ENCODE measurements at regions not wholly inside any gene's neighbourhood (a gene's known extent, or its start where the extent isn't known, plus 50 kb on each side); places are given as distances from the start of the nearest gene placed in this dataset.
"Not testable (repeated sequence)": the region's sequence is repeated elsewhere in the genome, so short reads cannot be mapped to it uniquely, and the experiment has no call there.

DNA sequence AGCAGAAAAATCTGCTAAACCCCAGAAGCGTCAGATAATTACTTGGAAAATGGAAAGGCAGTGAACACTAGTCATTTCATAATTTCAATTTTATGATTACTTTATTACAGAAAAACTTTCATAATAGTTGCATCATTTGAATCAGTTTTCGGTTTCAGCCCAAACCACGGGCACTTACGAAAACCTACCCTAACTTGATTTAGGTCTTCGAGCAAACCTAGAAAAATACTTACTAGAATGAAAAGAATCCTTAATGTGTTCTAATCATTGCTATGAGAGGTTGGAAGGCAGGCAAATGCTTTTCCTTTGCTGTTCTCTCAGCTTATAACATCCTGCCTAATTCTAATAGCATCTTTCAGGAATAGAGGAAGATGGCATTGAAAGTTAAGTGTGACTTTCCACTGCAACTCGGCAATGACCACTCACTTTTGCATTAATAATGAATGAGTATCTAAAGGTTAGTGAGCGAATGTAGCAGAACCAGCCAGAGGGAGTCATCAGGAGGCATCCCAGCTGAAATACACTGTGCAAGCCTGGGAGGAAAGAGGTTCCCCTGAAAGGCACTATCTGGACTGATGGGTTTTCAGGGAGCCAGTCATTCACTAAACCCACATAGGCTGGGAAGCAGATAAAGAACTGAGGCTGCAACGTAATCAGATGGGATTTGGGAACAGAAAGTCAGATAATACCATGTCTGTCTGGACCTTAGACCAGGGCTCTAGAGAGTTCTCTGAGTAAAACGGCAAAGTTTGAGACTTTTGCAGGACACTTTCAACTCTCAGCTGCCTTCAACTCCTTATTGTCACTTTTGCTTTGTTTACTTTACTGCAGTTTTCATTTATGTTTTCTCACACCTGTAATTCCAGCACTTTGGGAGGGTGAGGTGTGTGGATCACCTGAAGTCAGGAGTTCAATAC lies 520.8 kb downstream of the RNF144A start:
- no peak overlapping the region for H3K4me3 ChIP-seq (ENCODE audit: low read depth, low read length)

DNA sequence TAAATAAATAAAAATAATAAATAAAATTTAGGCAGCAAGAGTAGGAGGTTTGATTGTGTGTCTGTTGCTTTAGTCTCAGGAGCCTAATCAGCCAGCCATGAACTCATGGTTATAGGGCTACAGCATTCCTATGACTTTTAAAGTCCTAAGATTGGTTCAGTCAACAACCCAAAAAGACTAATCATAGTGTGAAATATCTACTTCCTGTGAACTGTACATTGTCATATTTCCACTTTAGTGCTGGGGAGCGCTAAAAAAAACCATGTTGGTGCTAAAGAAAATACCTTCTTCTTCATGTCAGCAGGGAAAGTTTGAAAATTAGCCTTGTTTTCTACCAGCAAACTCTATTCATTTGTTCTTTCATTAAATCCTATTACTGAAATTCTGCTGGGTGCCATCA lies 521.6 kb downstream of the RNF144A start:
- no peak overlapping the region for H3K4me3 ChIP-seq (ENCODE audit: low read depth, low read length)
- DNase-seq (ENCODE audit: low read depth), result no peak

More for the DNA sequence above, 520.8 kb downstream of the RNF144A start:
- DNase-seq (ENCODE audit: low read depth), result no peak

DNA sequence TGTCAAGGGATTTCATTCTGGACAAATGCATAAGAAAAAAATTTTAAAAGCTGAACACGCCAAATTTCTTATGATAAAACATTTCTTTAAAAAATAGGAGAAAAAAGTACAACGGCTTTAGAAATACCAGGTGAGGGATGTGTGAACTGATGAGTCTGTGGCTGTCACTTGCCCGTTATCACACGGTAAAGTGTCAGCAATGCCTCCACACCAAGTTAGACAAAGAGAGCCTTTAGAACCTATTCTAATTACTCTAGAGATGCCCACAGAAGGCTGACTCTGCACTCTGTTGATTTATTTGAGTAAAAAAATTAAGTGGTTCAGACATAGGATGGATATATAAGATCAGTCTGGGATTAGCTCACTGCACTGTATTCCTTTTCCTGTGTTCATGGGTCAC lies 523.8 kb downstream of the RNF144A start:
- DNase-seq (ENCODE audit: low read depth), result no peak
- H3K4me3 ChIP-seq (ENCODE audit: low read depth, low read length), result no peak overlapping the region

DNA sequence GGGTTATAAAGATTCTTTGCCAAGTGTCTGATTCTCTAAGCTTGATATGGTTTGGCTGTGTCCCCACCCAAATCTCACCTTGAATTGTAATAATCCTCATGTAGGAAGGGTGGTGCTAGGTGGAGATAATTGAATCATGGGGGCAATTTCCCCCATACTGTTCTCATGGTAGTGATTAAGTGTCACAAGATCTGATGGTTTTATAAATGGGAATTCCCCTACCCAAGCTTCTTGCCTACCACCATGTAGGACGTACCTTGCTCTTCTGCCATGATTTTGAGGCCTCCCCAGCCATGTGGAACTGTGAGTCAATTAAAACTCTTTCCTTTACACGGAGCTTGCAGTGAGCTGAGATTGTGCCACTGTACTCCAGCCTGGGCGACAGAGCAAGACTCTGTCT lies 524.6 kb downstream of the RNF144A start:
- not testable (repeated sequence) for DNase-seq (ENCODE audit: low read depth); H3K4me3 ChIP-seq (ENCODE audit: low read depth, low read length)

DNA sequence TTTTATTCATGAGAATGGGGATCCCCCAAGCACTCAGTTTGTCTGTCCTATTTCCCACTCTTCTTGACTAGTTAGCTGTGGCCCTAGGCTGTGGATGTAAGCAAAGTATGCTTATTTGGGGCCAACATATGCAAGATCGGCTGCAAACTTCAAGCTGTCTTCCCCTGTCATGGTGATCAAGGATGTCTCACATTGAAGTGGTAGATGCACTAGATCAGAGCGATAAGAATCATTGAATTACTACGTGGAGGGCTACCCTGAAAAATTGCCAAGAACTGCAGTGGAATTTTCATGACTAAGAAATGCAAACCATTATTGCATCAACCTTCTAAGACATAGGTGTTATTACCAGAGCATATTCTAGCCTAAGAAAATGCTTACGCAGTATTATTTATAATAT lies 527.4 kb downstream of the RNF144A start:
- DNase-seq (ENCODE audit: low read depth), result no peak
- no peak overlapping the region for H3K4me3 ChIP-seq (ENCODE audit: low read depth, low read length)

DNA sequence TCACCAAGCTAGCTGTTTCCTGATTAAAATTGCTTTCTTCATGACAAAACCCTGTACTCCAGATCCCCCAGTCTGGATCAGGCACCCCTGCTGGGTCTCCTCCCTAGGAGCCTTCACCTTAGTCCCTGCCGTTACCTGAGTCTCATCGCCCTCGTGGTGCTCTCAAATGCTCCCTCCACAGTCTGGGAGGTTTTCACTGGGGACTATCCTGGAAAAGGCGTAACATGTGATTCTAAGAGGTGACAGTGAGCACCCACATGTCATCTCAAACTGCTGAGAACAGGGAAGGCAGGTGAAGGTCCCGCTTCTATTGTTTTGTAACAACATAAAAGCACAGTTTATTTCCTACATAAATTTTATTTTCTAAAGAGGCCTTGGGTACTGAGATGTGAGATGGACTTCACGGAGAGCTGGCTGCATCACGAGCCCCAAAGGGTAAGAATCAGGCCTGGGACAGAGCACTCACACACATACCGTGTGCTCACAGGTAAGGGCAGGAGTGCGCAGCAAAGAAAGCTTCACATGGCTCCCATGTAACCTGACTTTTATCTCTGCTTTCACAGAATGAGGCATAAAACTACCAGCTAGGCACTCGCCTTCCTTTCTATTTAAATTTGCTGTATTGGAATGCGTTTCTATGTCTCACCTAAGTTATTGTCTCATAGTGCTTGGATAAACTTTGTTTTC lies 531.5 kb downstream of the RNF144A start:
- no peak overlapping the region for H3K4me3 ChIP-seq (ENCODE audit: low read depth, low read length)
- DNase-seq (ENCODE audit: low read depth), result no peak

DNA sequence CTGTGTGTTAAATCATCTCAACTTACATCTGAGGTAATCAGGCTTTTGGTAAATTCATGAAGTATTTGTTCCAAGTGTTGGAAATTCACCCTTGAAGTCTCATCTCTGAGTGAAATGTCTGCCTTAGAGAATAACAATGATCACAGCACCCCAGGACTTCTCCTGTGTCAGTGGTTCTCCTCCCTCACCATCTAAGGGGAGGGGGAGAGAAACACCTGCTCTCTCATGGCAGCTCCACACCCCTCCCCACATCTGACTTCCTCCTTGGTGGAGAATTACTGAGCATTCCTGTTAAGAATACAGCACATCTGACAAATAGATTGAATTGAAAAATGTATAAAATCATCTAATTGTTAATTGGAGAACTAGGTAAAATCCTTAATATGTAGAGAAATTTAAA lies 532.1 kb downstream of the RNF144A start:
- no peak for DNase-seq (ENCODE audit: low read depth)
- H3K4me3 ChIP-seq (ENCODE audit: low read depth, low read length), result no peak overlapping the region

DNA sequence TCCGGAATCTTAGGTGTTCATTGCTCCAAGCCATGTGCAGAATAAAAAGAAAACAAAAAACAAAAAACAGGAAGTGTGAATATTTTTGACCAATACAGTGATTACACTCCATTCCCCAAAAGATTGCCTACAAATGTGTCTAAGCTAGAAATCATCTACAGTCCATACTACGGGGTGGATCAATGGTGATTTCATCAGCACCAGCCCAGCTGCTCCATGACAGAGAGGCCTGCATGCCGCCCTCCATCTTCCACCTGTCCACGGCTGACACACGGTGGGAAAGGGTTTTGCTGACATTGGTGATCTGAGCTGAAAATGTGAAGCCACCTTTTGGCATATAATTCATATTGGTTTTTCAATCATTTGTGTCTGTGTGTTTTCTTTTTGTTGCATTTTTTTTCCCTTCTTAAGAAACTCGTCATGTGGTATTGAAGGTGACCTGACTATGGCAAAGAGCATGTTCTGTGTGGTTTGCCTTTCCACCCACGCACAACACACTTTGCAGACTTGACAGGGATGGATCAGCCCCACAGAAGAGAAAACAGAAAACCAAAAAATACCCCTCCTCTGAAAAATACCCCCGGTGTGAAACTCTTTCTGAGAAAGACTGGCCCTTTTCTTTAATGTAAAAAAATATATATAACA lies 533.1 kb downstream of the RNF144A start:
- no peak for DNase-seq (ENCODE audit: low read depth)

DNA sequence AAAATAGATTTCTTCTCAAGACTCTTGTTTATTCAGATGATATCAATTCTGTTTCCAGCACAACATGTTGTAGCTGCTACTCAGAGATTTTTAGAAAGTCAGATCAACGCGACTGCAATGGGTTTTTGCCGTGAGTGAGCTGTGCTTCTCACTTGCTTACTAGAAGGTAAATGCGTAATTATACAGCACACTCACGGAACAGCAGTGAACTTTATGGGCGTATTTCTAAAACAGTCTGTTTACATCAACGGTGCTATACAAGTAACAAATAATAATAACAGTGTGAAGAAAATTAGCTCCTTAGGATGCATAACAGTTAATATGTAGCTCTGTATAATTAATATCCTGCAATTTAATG lies 533.6 kb downstream of the RNF144A start:
- no peak overlapping the region for H3K4me3 ChIP-seq (ENCODE audit: low read depth, low read length)
- DNase-seq (ENCODE audit: low read depth), result no peak

More for the DNA sequence above, 533.1 kb downstream of the RNF144A start:
- H3K4me3 ChIP-seq (ENCODE audit: low read depth, low read length), result no peak overlapping the region

DNA sequence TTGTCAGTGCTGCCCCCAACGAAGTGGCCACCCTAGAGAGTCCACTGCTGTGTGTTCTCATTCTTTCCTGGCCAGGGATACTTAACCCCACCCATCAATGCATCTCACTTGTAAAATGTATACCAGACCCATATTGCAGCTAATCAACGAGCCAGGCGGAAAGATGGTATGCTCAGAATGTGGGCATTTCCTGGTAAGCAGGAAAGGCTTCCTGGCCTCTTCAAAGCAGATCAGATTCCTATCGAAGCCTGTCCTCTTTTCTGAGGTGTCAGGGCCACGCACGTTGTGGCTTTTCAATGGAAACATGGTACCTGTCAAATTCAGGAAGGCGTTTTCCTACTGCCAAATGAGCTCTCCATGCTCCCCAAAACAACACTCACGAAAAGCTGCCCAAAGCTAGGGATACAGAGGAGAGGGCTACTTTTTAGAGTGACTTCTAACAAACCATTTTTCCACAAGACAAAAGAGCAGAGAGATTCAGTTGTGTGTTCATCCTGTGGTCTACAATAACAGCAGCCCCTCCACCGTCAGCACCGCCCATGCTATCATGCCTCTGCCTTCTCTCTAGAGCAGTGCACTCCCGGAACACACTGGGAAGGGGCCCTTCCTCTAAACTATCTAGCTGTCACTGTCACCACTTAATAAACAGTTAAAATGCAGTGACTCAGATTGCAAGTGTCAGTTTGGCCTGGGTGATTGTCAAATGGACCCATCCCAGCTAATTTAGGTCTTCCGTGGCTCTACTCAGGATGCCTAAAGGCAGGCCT lies 535.1 kb downstream of the RNF144A start:
- no peak overlapping the region for H3K4me3 ChIP-seq (ENCODE audit: low read depth, low read length)
- no peak for DNase-seq (ENCODE audit: low read depth)

DNA sequence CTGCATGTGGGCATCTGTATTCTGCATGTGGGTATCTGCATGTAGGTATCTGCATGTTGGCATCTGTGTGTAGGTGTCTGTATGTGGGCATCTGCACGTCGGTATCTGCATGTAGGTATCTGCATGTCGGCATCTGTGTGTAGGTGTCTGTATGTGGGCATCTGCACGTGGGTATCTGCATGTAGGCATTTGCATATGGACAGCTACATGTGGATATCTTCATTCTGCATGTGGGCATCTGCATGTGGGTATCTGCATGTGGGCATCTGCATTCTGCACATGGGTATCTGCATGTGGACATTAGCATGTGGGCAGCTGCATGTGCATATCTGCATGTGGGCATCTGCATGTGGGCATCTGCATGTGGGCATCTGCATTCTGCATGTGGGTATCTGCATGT lies 537.4 kb downstream of the RNF144A start:
- DNase-seq (ENCODE audit: low read depth), result no peak
- no peak overlapping the region for H3K4me3 ChIP-seq (ENCODE audit: low read depth, low read length)

DNA sequence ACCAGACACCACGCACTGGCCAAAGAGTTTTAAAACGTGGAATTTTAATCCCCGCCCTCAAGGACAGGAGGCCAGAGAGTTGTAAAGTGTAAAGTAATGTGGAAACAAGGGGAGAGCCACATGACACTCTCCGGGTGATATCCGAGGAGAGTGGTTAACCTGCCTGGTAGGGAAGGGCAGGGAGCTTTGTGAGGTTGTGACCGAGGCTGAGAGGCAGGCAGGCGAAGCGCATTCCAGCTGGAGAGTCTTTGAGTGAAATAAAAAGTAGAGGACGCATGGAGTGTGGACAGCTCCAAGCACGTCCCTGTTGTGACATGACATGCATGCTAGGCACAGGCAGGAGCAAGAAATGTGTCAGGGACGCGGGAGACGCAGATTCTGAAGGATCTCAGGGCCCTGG lies 539.5 kb downstream of the RNF144A start:
- no peak overlapping the region for H3K4me3 ChIP-seq (ENCODE audit: low read depth, low read length)
- no peak for DNase-seq (ENCODE audit: low read depth)

DNA sequence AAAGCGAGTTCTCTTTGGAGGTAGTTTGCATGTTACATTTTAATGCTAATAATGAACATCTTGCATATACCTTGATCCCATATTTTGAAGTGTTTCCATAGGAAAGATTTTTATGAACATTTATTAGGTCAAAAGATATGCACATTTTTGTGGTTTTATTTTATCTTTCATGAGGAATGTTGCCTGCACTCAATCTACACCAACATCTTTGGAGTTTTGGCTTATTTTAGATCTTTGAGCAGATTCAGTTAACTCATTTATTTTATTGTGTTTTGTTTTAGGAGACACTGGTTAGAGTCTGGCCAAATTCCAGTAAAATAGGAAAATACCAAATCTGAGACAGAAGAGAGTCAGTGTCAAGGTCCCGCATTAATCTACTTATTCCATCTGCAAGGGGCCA lies 540.9 kb downstream of the RNF144A start:
- no peak for DNase-seq (ENCODE audit: low read depth)
- no peak overlapping the region for H3K4me3 ChIP-seq (ENCODE audit: low read depth, low read length)

DNA sequence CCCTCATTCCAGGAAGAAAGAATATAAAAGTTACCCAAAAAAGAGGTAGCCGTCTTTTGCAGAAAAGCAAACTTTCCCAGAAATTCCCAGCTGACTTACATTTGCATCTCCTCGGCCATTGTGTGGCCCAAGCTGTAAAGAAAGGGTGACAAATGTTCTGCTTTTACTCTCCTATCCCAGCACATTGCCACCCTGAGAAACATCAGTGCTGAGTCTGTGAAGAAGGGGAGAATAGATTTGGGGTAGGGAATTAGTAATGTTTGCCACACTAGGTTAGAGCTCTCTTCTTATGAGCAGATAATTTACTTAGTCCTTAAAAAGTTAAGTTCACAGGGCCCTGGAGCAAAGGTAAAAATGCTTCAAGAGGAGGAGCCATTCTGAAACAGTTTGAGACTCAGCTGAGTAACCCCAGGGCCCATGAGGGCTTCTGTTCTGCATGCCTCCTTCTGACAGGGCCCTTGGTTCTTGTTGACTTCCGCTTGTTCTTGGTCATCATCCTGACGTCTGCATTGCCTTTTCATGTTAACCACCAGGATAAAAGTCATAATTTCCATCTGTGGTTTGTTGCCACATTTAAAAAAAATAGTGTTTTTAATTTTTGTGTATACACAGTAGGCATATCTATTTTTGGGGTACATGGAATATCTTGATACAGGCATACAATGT lies 550.7 kb downstream of the RNF144A start:
- DNase-seq (ENCODE audit: low read depth), result no peak

DNA sequence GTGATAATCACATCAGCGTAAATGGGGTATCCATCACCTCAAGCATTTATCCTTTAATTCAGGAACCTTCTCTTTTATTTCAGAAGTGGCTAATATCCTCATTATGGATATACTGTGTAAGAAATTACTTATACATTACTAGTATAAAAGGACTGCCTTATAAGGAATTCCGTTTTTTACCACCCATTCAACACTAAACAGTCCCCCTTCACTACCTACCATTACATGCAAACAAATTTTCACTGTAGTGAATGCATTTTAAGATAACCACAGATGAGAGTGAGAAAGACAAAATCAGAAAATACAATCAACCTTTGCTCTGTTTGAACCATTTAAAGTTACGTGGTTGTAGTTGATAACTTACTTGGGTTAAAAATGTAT lies 551.2 kb downstream of the RNF144A start:
- DNase-seq (ENCODE audit: low read depth), result no peak

More for the DNA sequence above, 550.7 kb downstream of the RNF144A start:
- H3K4me3 ChIP-seq (ENCODE audit: low read depth, low read length), result no peak overlapping the region

DNA sequence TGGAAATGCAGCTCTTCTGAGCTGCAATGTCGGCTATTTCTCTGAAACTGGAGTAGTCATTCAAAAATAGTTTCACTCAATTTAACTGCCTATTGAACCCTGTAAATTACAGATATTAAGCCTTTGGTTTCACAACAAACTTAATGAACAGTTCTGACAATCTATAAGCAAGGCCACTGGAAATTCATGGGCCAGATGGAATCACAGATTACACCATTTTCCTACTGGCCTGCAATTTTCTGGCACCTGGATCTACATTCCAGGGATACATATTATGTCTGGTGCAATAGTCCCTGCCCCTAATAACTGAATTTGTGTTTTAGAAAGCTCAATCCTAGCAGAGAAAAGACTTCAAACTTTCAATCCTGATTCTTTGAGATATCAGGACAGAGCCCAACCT lies 551.7 kb downstream of the RNF144A start:
- H3K4me3 ChIP-seq (ENCODE audit: low read depth, low read length), result no peak overlapping the region
- DNase-seq (ENCODE audit: low read depth), result no peak

More for the DNA sequence above, 551.2 kb downstream of the RNF144A start:
- H3K4me3 ChIP-seq (ENCODE audit: low read depth, low read length), result no peak overlapping the region

DNA sequence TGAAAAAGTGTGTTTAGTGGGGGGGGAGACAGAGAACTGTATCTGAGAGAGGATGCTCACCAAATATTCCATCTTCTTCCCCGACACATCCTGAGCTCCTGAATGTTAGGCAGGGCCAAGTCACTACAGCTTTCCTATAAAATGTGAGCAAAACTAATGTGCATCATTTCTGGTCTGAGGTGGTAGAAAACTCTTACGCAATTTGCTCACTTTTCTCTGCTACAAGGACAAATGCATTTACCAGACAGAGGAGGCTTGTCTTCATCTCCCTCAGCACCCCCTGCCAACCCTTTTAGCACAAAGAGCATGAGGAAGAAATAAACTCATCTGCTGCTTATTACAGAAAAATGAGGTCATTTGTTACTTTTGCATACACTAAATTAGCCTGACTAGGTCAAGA lies 554.0 kb downstream of the RNF144A start:
- no peak overlapping the region for H3K4me3 ChIP-seq (ENCODE audit: low read depth, low read length)
- no peak for DNase-seq (ENCODE audit: low read depth)

DNA sequence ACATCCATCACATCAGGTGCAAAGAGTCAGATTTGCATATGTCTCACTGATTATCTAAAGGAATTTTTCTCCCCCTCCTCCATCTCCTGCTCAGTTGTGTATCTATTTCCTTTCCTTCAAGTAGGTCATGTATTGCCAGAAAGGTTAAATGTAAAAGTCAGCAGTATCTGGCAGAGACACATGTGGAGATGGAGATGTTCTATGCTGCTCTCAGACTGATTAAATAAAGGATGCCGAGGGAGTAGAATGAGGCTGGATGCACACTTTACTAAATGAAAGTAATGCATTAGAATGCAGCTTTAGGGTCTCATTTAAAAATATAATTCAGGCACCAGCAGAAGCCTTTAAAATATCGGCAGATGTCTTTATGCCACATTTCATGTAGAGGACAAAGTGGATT lies 555.3 kb downstream of the RNF144A start:
- DNase-seq (ENCODE audit: low read depth), result no peak
- H3K4me3 ChIP-seq (ENCODE audit: low read depth, low read length), result no peak overlapping the region

DNA sequence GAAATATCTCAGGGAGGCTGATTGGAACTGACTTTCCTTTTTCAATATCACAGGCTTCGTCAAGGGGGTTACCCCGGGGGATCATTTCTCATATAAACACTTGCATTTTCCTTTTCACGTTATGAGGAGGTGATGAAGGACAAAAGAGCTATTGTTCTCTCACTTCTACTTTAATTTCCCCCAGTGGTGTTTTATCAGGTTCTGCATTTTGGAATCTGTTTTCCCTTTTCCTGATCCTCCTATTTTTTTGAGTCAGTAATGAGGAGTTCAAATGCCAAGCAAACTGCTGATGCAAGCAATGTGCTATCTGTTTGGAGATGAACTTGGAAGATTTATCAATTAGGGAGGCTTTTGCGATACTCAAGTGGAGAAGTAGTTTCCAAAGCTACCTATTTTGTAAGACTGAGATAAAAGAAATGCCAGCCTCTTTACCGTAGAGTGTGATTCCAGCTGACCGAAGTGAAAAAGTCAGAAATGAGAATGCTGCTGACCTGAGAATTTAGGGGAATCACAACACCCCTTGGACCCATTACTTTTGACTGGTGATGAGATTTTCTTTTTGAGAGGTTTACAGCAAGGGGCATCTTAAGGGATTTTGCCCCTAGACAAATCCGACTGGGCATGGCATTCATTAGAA lies 556.0 kb downstream of the RNF144A start:
- DNase-seq (ENCODE audit: low read depth), result no peak
- no peak overlapping the region for H3K4me3 ChIP-seq (ENCODE audit: low read depth, low read length)

Data from skeletal muscle cell (primary cell).